ENCODE measurements at regions not wholly inside any gene's neighbourhood (a gene's known extent, or its start where the extent isn't known, plus 50 kb on each side); places are given as distances from the start of the nearest gene placed in this dataset.
"Not testable (repeated sequence)": the region's sequence is repeated elsewhere in the genome, so short reads cannot be mapped to it uniquely, and the experiment has no call there.

DNA sequence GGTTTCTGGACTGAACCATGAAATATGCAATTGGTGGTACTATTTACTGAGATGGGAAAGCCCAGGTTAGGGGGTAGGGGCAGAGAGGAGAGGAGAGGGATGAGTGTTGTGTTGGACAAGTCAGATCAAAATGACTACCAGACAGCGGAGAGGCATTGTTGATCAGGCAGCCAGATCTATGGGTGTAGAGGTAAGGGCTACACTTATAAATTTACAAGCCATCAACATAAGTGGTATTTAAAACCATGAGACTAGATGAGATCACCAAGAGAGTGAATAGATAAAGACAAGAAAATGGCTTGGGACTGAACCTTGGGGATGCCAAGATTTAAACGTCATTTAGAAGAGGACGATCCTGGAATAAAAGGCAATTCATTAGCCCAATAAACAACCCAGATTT, 123.4 kb downstream of the NXPE2 start:
- Histone ChIP-seq H3K4me1 (peaks cover 0 to 26% (median 0%) of the 10 kb centered on the region in 9 donors), H3K9me3 (peaks cover 0 to 5% (median 0%) of the 10 kb centered on the region in 11 donors), H3K4me3 (no peak overlapping the region), H3K27me3 (no peaks in the 10 kb centered on the region), H3K36me3 (no peaks in the 10 kb centered on the region), H3K27ac (no peak overlapping the region)
- DNase-seq (no peak), ATAC-seq (no peak)
- 80 to 91% methylated on average over 3 of the region's 3 CpGs for WGBS, 2 donors
- intact Hi-C loops (cut with DNase I) = no loop called here
- TF ChIP-seq CTCF (IDR thresholded peaks at IDR 0.05) = no peak

DNA sequence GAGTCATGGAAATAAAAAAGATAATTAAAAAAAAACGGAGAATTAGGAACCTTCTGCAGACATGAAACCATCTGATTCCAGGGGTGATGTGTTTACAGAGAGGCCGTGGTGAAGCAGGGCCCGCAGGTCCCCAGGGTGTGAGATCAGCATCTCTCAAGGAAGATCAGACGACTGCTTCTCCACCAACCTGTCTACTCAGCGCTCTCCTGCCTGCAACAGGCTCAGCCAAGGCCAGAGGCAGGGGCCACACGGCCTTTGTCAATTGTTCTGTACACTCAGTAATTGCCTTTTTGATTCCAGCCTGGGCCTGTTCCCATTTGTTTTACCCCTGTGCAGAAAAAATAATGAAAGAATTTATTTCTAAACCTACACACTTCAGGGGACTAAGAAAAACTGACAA, 124.6 kb downstream of the NXPE2 start:
- Histone ChIP-seq H3K27ac (no peak overlapping the region), H3K4me1 (peaks cover 0 to 16% (median 0%) of the 10 kb centered on the region in 9 donors), H3K36me3 (no peaks in the 10 kb centered on the region), H3K4me3 (no peak overlapping the region), H3K27me3 (no peaks in the 10 kb centered on the region), H3K9me3 (peaks cover 0 to 5% (median 0%) of the 10 kb centered on the region in 11 donors)
- 63 to 65% methylated on average over 6 of the region's 6 CpGs for WGBS, 2 donors
- ATAC-seq = no peak
- DNase-seq = no peak
- no peak for TF ChIP-seq CTCF (IDR thresholded peaks at IDR 0.05)
- intact Hi-C loops (cut with DNase I) = no loop called here

GRCh38 chr11:114805431-114805830, 127.1 kb downstream of the NXPE2 start:
- WGBS, 2 donors = 54 to 63% methylated on average over 9 of the region's 9 CpGs
- H3K27me3 ChIP-seq; ATAC-seq; H3K36me3 ChIP-seq; H3K4me1 ChIP-seq; intact Hi-C loops (cut with DNase I); H3K4me3 ChIP-seq; H3K27ac ChIP-seq; DNase-seq; H3K9me3 ChIP-seq: not testable (repeated sequence)

GRCh38 chr11:114811971-114812370, 133.6 kb downstream of the NXPE2 start:
- H3K4me3 ChIP-seq = no peak overlapping the region
- no peak overlapping the region for H3K27ac ChIP-seq
- no peaks in the 10 kb centered on the region for H3K9me3 ChIP-seq
- no peak for TF ChIP-seq CTCF (IDR thresholded peaks at IDR 0.05)
- intact Hi-C loops (cut with DNase I) = no loop called here
- H3K27me3 ChIP-seq = peaks cover 0 to 5% (median under 1%) of the 10 kb centered on the region in 7 donors
- H3K4me1 ChIP-seq = no peaks in the 10 kb centered on the region
- DNase-seq (no peak), ATAC-seq (no peak)
- WGBS, 2 donors = 72 to 78% methylated on average over 3 of the region's 3 CpGs
- no peaks in the 10 kb centered on the region for H3K36me3 ChIP-seq

DNA sequence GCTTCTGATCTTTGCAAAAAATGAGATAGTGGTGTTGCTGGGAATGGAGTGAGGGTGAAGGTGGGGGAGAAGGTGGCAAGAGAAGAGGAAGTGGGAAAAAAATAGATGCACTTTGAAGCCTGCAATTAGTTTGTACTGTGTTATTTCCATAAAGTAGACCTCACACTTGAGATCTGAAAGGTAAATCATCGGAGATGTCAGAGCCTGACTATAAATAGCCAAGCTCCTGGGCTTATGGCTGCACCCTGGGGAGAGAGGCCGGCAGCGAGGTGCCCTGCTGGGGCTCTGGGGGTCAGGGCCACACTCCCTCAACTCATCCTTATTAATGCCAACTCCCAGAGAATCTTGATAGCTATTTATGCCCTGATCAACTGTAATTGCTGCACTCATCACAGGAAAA, 134.4 kb downstream of the NXPE2 start:
- Histone ChIP-seq H3K9me3 (no peaks in the 10 kb centered on the region), H3K4me1 (no peaks in the 10 kb centered on the region), H3K4me3 (no peak overlapping the region), H3K27ac (no peak overlapping the region), H3K36me3 (no peaks in the 10 kb centered on the region), H3K27me3 (peaks cover 0 to 9% (median 6%) of the 10 kb centered on the region in 7 donors)
- DNase-seq (no peak), ATAC-seq (no peak)
- 36 to 39% methylated on average over 3 of the region's 3 CpGs for WGBS, 2 donors
- TF ChIP-seq CTCF (IDR thresholded peaks at IDR 0.05) = no peak
- intact Hi-C loops (cut with DNase I) = no loop called here

Data from heart right ventricle (tissue), 16 donors.